LNCAP (cell line): ENCODE measurements at regions not wholly inside any gene's neighbourhood (a gene's known extent, or its start where the extent isn't known, plus 50 kb on each side); places are given as distances from the start of the nearest gene placed in this dataset.

Source experiments
- CTCF ChIP-seq: fragments of 450-650 bp; IDR thresholded peaks from 2 replicates; pipeline ENCODE4 v1.5.1; 2017; ENCODE audit warnings: mild to moderate bottlenecking

GRCh38 chr20:56788041-56788670 is 159.1 kb downstream of the TFAP2C start:
- no peak for TF ChIP-seq CTCF

DNA sequence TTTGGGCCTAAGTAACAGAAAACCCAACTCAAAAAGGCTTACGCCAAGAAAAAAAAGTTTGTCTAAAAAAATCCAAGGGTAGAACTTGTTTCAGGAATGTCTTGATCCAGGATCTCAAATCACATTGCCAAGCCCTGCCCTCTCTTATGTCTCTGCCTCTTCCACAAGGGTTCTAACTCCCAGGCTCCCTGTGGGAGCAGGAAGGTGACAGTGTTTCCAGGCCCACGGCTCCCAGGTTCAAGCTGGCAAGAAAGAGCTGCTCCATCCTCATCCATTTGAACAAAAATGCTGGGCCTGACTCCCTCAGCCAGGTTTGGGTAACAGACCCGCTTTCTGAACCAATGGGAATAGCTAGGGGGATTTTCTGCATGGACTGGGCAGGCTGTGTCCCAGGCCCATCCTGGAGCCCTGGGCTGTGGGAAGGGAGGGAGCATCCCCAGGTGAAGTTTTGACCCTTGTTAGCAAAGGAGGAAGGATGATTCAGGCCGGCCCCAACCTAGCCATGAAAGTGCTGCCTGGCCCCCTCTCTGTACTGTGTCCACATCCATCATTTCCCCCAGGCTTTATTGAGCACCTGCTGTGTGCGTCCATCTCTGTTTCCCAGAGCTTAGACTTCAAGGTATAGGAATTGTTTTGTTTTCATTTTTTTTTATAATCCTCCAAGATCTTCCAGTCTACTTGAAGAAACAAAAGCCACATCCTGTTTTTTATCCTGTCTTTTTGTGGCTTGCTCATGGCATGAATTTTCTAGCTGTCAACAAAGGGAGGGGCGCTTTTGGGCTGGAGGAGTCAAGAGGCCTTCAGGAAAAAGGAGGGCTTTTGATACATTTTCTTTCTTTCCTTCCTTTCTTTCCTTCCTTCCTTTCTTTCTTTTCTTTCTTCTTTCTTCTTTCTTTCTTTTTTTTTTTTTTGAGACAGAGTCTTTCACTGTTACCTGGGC is 159.8 kb downstream of the TFAP2C start:
- TF ChIP-seq CTCF, result no peak

DNA sequence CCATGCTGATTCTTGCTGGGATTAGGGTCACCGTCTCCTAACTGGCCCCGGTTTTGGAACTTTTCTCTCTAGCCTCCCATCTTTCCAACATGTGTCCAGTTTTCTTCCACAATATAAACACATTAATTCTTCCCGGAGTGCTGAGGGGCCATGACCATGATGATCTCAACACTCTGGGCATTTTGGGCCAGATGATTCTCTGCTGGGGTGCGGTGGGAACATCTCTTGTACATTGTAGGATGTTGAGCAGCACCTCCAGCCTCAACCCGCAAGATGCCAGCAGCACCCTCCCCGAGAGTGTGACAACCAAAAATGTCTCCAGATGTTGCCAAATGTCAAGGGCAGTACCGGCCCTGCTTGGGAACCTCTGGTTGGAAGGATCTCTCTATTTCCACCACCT is 164.8 kb downstream of the TFAP2C start:
- no peak for TF ChIP-seq CTCF

- TF ChIP-seq CTCF, result no peak
Measured at GRCh38 chr20:56795492-56795891, 166.4 kb downstream of the TFAP2C start.

GRCh38 chr20:56796345-56796744 is 167.2 kb downstream of the TFAP2C start:
- TF ChIP-seq CTCF, result no peak

DNA sequence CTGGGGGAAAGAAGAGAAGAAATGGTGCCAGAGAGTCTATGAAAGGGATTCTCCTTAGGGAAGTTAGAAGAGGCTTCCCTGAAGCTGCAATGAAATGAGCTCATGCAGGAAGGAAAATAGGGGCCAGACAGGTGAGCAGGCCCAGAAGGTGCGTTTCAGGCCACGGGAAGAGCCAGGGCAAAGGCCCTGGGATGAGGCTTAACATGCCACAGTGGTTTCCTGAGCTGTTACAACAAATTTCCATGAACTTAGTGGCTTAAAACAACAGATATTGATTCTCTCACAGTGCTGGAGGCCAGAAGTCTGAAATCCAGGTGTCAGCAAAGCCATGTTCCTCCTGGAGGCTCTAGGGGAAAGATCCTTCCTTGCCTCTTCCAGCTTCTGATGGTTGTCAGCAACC is 167.9 kb downstream of the TFAP2C start:
- TF ChIP-seq CTCF, result no peak

DNA sequence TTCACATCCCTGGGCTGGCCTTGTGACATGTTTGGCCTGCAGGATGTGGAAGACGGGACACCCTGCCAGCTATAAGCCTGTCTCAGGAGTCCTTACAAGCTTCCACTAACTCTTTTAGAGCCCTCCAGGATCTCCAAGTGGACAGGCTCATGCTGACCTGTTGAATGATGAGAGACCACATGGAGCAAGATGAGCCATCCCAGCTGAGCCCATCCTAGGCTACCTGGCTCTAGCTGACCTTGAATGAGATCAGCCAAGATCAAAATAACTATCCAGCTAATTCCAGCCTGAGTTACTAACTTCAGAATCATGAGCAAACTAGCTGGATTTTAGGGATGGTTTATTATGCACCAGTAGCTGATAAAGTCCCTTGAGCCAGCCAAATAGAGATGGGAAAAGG is 169.5 kb downstream of the TFAP2C start:
- no peak for TF ChIP-seq CTCF
